GM19023 (cell line): ENCODE measurements at regions not wholly inside any gene's neighbourhood (a gene's known extent, or its start where the extent isn't known, plus 50 kb on each side); places are given as distances from the start of the nearest gene placed in this dataset.
"Not testable (repeated sequence)": the region's sequence is repeated elsewhere in the genome, so short reads cannot be mapped to it uniquely, and the experiment has no call there.

Experiments used
- ATAC-seq: cut with Tn5 transposase; IDR thresholded peaks from one replicate; pipeline ENCODE4 v1.9.1; 2021; ENCODE audit warnings: mild to moderate bottlenecking, moderate library complexity; ENCODE audit not compliant: unreplicated experiment

GRCh38 chr7:33776788-33777187 is 128.6 kb upstream of the BMPER start:
- no peak for ATAC-seq

GRCh38 chr7:33778195-33778594 is 127.1 kb upstream of the BMPER start:
- ATAC-seq: no peak

GRCh38 chr7:33779216-33779615 is 126.1 kb upstream of the BMPER start:
- ATAC-seq: no peak

- no peak for ATAC-seq
These were observed 124.2 kb upstream of the BMPER start for GRCh38 chr7:33781167-33781566.

GRCh38 chr7:33781796-33782195 is 123.5 kb upstream of the BMPER start:
- ATAC-seq: no peak

- no peak for ATAC-seq
These were observed 121.3 kb upstream of the BMPER start for GRCh38 chr7:33784000-33784399.

GRCh38 chr7:33788531-33788930 is 116.8 kb upstream of the BMPER start:
- ATAC-seq: no peak

GRCh38 chr7:33789871-33790630 is 115.3 kb upstream of the BMPER start:
- ATAC-seq: no peak

GRCh38 chr7:33790746-33791145 is 114.6 kb upstream of the BMPER start:
- no peak for ATAC-seq

- no peak for ATAC-seq
These were observed 113.3 kb upstream of the BMPER start for GRCh38 chr7:33792041-33792440.

- ATAC-seq: no peak
These were observed 112.7 kb upstream of the BMPER start for GRCh38 chr7:33792547-33793105.

- no peak for ATAC-seq
These were observed 111.7 kb upstream of the BMPER start for GRCh38 chr7:33793616-33794015.

GRCh38 chr7:33794419-33794818 is 110.9 kb upstream of the BMPER start:
- ATAC-seq: no peak

- ATAC-seq: no peak
These were observed 110.4 kb upstream of the BMPER start for GRCh38 chr7:33794959-33795358.

GRCh38 chr7:33796538-33796937 is 108.8 kb upstream of the BMPER start:
- ATAC-seq: no peak

- not testable (repeated sequence) for ATAC-seq
These were observed 107.8 kb upstream of the BMPER start for GRCh38 chr7:33797512-33797911.

GRCh38 chr7:33798686-33799325 is 106.5 kb upstream of the BMPER start:
- no peak for ATAC-seq

GRCh38 chr7:33799766-33800165 is 105.6 kb upstream of the BMPER start:
- ATAC-seq: no peak

- ATAC-seq: no peak
These were observed 102.7 kb upstream of the BMPER start for GRCh38 chr7:33802600-33802999.

- no peak for ATAC-seq
These were observed 101.1 kb upstream of the BMPER start for GRCh38 chr7:33804140-33804660.

GRCh38 chr7:33805630-33806233 is 99.6 kb upstream of the BMPER start:
- no peak for ATAC-seq
